BLaER1 (cell line): ENCODE measurements at regions not wholly inside any gene's neighbourhood (a gene's known extent, or its start where the extent isn't known, plus 50 kb on each side); places are given as distances from the start of the nearest gene placed in this dataset.

Experiments
- H3K27ac ChIP-seq: shearing (Covaris generic); formaldehyde crosslinking; 2 replicates; pipeline ENCODE4 v1.8.1; 2022
- H3K27me3 ChIP-seq: shearing (Covaris generic); formaldehyde crosslinking; 2 replicates; pipeline ENCODE4 v1.8.1; 2022
- H3K36me3 ChIP-seq: shearing (Covaris generic); formaldehyde crosslinking; 2 replicates; pipeline ENCODE4 v1.8.1; 2022
- H3K4me1 ChIP-seq: shearing (Covaris generic); formaldehyde crosslinking; 2 replicates; pipeline ENCODE4 v1.8.1; 2022
- H3K4me2 ChIP-seq: shearing (Covaris generic); formaldehyde crosslinking; 2 replicates; pipeline ENCODE4 v1.8.1; 2022
- H3K4me3 ChIP-seq: shearing (Covaris generic); formaldehyde crosslinking; 2 replicates; pipeline ENCODE4 v1.8.1; 2022
- H3K9ac ChIP-seq: shearing (Covaris generic); formaldehyde crosslinking; 2 replicates; pipeline ENCODE4 v1.8.1; 2022
- H3K9me3 ChIP-seq: shearing (Covaris generic); formaldehyde crosslinking; 2 replicates; pipeline ENCODE4 v1.8.1; 2022
- H4K20me1 ChIP-seq: shearing (Covaris generic); formaldehyde crosslinking; 2 replicates; pipeline ENCODE4 v1.8.1; 2022
- Cebpa-rat ChIP-seq: shearing (Covaris generic); IDR thresholded peaks from 2 replicates; pipeline ENCODE4 v1.8.1; 2022

GRCh38 chr6:4598384-4598995 is 177.7 kb upstream of the CDYL start:
- no peaks in the 10 kb centered on the region for H3K27me3 ChIP-seq
- no peaks in the 10 kb centered on the region for H3K36me3 ChIP-seq
- no peak for TF ChIP-seq Cebpa-rat
- no peaks in the 10 kb centered on the region for H4K20me1 ChIP-seq
- no peak overlapping the region for H3K27ac ChIP-seq
- H3K9ac ChIP-seq = no peak overlapping the region
- no peak overlapping the region for H3K4me3 ChIP-seq
- H3K4me1 ChIP-seq = no peaks in the 10 kb centered on the region
- no peaks in the 10 kb centered on the region for H3K9me3 ChIP-seq
- H3K4me2 ChIP-seq = no peak overlapping the region

- no peak overlapping the region for H3K27ac ChIP-seq
- H3K9me3 ChIP-seq = no peaks in the 10 kb centered on the region
- no peak overlapping the region for H3K4me3 ChIP-seq
- no peak overlapping the region for H3K4me2 ChIP-seq
- H3K9ac ChIP-seq = no peak overlapping the region
- H3K4me1 ChIP-seq = no peaks in the 10 kb centered on the region
- no peaks in the 10 kb centered on the region for H3K27me3 ChIP-seq
- no peak for TF ChIP-seq Cebpa-rat
- no peaks in the 10 kb centered on the region for H4K20me1 ChIP-seq
- no peaks in the 10 kb centered on the region for H3K36me3 ChIP-seq
Measured at GRCh38 chr6:4593951-4594350, 182.3 kb upstream of the CDYL start.

- TF ChIP-seq Cebpa-rat = no peak
- no peak overlapping the region for H3K4me2 ChIP-seq
- H3K27me3 ChIP-seq = no peaks in the 10 kb centered on the region
- no peak overlapping the region for H3K9ac ChIP-seq
- H3K36me3 ChIP-seq = no peaks in the 10 kb centered on the region
- H4K20me1 ChIP-seq = no peaks in the 10 kb centered on the region
- H3K4me3 ChIP-seq = no peak overlapping the region
- no peaks in the 10 kb centered on the region for H3K4me1 ChIP-seq
- no peaks in the 10 kb centered on the region for H3K9me3 ChIP-seq
- H3K27ac ChIP-seq = no peak overlapping the region
Measured at GRCh38 chr6:4592026-4592425, 184.2 kb upstream of the CDYL start.

GRCh38 chr6:4591218-4591617 is 185.0 kb upstream of the CDYL start:
- Histone ChIP-seq H3K9ac (no peak overlapping the region), H3K4me2 (no peak overlapping the region), H3K9me3 (no peaks in the 10 kb centered on the region), H3K36me3 (no peaks in the 10 kb centered on the region), H3K4me3 (no peak overlapping the region), H3K4me1 (no peaks in the 10 kb centered on the region), H4K20me1 (no peaks in the 10 kb centered on the region), H3K27me3 (no peaks in the 10 kb centered on the region), H3K27ac (no peak overlapping the region)
- TF ChIP-seq Cebpa-rat = no peak

- no peaks in the 10 kb centered on the region for H3K27me3 ChIP-seq
- H3K4me3 ChIP-seq = no peak overlapping the region
- no peaks in the 10 kb centered on the region for H3K36me3 ChIP-seq
- H3K4me1 ChIP-seq = no peaks in the 10 kb centered on the region
- H3K27ac ChIP-seq = no peak overlapping the region
- no peaks in the 10 kb centered on the region for H4K20me1 ChIP-seq
- no peak for TF ChIP-seq Cebpa-rat
- no peaks in the 10 kb centered on the region for H3K9me3 ChIP-seq
- no peak overlapping the region for H3K9ac ChIP-seq
- no peak overlapping the region for H3K4me2 ChIP-seq
Measured at GRCh38 chr6:4589295-4589694, 186.9 kb upstream of the CDYL start.

GRCh38 chr6:4588581-4588980 is 187.6 kb upstream of the CDYL start:
- Histone ChIP-seq H3K4me3 (no peak overlapping the region), H3K4me2 (no peak overlapping the region), H3K27me3 (no peaks in the 10 kb centered on the region), H3K36me3 (no peaks in the 10 kb centered on the region), H3K9ac (no peak overlapping the region), H3K9me3 (no peaks in the 10 kb centered on the region), H4K20me1 (no peaks in the 10 kb centered on the region), H3K4me1 (no peaks in the 10 kb centered on the region), H3K27ac (no peak overlapping the region)
- no peak for TF ChIP-seq Cebpa-rat

- TF ChIP-seq Cebpa-rat = no peak
- Histone ChIP-seq H3K9me3 (no peaks in the 10 kb centered on the region), H3K4me2 (no peak overlapping the region), H3K36me3 (no peaks in the 10 kb centered on the region), H3K27me3 (no peaks in the 10 kb centered on the region), H3K4me3 (no peak overlapping the region), H3K4me1 (no peaks in the 10 kb centered on the region), H3K27ac (no peak overlapping the region), H3K9ac (no peak overlapping the region), H4K20me1 (no peaks in the 10 kb centered on the region)
Measured at GRCh38 chr6:4588163-4588562, 188.0 kb upstream of the CDYL start.

- Histone ChIP-seq H3K9me3 (no peaks in the 10 kb centered on the region), H3K9ac (no peak overlapping the region), H3K4me2 (no peak overlapping the region), H3K27me3 (no peaks in the 10 kb centered on the region), H3K4me3 (no peak overlapping the region), H3K4me1 (no peaks in the 10 kb centered on the region), H4K20me1 (no peaks in the 10 kb centered on the region), H3K27ac (no peak overlapping the region), H3K36me3 (no peaks in the 10 kb centered on the region)
- TF ChIP-seq Cebpa-rat = no peak
Measured at GRCh38 chr6:4587171-4587570, 189.0 kb upstream of the CDYL start.

GRCh38 chr6:4586469-4586859 is 189.7 kb upstream of the CDYL start:
- no peak for TF ChIP-seq Cebpa-rat
- no peaks in the 10 kb centered on the region for H3K36me3 ChIP-seq
- no peaks in the 10 kb centered on the region for H4K20me1 ChIP-seq
- no peak overlapping the region for H3K9ac ChIP-seq
- no peak overlapping the region for H3K27ac ChIP-seq
- H3K27me3 ChIP-seq = no peaks in the 10 kb centered on the region
- H3K9me3 ChIP-seq = no peaks in the 10 kb centered on the region
- H3K4me2 ChIP-seq = no peak overlapping the region
- no peaks in the 10 kb centered on the region for H3K4me1 ChIP-seq
- H3K4me3 ChIP-seq = no peak overlapping the region

- no peak overlapping the region for H3K4me3 ChIP-seq
- no peaks in the 10 kb centered on the region for H3K36me3 ChIP-seq
- H3K4me2 ChIP-seq = no peak overlapping the region
- no peaks in the 10 kb centered on the region for H3K4me1 ChIP-seq
- H3K27ac ChIP-seq = no peak overlapping the region
- no peak overlapping the region for H3K9ac ChIP-seq
- H3K27me3 ChIP-seq = no peaks in the 10 kb centered on the region
- no peaks in the 10 kb centered on the region for H4K20me1 ChIP-seq
- H3K9me3 ChIP-seq = no peaks in the 10 kb centered on the region
- TF ChIP-seq Cebpa-rat = no peak
Measured at GRCh38 chr6:4585682-4586468, 190.3 kb upstream of the CDYL start.
